ENCODE measurements at regions not wholly inside any gene's neighbourhood (a gene's known extent, or its start where the extent isn't known, plus 50 kb on each side); places are given as distances from the start of the nearest gene placed in this dataset.
"Not testable (repeated sequence)": the region's sequence is repeated elsewhere in the genome, so short reads cannot be mapped to it uniquely, and the experiment has no call there.

- DNase-seq: no peak
Measured at GRCh38 chr6:112401083-112401482, 54.0 kb downstream of the RFPL4B start.

DNA sequence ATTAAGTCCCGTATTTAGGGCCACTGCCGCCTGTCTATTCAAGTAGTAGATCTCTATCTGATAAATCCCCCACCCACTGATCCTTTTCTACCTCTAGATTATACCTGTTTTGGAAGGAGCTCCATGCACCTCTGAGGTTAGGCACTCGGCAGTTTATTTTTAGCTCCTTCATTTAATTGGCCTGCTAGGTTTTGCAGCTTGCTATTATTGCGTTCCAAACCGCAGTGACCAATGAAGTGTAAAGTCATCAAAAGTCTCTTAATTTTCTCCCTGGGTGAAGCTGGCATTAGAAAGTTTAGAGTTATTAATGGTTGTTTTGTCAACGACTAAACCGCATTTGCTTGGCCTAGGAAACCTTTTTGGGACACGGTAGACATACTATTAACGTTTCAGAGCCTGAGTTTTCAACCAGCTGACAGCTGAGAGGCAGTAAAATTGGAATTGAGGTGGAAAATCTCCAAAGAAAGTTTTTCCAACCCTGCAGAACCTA is 60.0 kb downstream of the RFPL4B start:
- no peak for DNase-seq

GRCh38 chr6:112408522-112408921 is 61.4 kb downstream of the RFPL4B start:
- no peak for DNase-seq

DNA sequence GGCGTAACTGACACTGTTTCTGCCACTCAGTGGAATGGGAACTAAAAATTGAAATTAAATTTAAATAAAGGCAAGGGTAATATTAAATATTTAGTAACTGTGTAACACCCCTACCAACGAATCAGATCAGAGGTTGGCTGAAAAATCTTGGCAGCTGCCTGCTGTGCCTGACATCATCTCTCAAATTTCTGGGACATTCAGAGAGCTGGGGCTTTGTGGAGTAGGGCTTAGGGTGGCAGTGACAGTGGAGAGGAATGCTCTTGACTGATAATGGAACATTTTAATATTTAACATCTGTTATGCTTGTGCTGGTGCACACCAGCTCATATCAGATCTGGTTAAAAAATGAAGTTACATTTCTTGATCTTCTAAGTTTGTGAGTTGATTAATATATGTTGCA is 62.2 kb downstream of the RFPL4B start:
- no peak for DNase-seq

DNA sequence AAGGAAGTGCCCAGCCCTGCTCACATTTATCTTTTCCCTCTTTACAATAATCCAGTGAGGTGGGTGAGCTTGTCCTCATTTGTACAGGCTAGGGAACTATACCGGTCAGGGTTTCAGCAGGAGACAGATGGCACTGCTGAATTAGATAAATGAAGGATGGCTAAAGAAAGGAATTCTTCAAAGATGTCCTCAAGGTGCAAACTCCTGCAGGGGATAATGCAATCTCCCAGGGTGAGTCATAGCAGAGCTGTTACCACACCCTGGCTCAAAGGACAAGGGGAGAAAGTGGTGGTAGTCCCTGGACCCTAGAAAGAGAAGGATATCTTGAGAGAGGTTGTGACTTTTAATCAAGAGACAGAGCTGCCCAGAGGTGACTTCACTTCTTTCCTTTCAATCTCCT is 66.7 kb downstream of the RFPL4B start:
- no peak for DNase-seq

DNA sequence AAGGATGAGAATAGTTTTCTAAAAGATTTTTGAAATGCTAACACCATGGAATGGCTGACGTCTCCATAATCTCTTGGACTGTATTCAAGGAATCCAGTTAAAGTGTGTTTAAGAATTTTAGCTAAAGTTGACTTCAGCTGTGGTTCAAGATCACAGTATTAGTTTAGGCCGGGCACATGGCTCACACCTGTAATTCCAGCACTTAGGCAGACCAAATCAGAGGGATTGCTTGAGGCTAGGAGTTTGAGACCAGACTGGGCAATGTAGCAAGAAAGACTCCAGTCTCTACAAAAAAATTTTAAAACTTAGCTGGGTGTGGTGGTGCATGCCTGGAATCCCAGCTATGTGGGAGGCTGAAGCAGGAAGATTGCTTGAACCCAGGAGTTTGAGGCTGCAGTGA is 68.2 kb downstream of the RFPL4B start:
- DNase-seq: no peak

DNA sequence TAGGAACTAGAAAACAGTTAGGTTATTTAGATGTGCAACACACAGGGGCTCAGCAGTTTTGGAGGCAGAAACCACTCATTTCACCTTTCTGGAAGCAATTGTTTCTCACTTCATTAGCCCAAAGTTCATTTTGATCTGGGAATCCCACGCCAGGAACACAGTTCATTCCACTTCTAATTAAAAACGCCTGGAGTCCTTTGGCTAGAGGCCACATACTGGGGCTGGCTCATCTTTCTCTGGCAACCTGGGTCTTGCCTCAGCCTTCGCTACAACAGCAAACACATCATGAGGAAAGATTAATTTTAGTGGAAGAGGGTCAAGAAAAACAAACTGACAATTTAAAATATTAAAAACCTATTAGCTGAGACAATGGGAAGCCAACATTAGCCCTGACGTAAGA is 69.7 kb downstream of the RFPL4B start:
- DNase-seq: no peak

GRCh38 chr6:112427011-112427410 is 79.9 kb downstream of the RFPL4B start:
- DNase-seq: not testable (repeated sequence)

- no peak for DNase-seq
Measured at GRCh38 chr6:112427499-112427898, 80.4 kb downstream of the RFPL4B start.

DNA sequence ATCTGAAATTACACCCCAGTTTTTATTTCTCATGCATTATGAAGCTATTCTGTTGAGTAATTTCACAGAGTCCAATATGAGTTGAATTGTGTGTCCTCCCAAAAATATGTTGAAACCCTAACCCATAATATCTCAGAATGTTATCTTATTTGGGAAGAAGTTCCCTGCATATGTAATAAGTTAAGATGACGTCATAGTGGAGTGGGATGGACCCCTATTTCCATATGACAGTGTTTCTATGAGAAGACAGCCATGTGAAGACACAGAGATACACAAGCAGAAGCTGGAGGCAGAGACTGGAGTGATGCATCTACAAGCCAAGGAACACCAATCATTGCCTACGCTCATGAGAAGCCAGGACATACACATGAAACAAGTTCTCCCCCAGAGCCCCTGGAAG is 81.3 kb downstream of the RFPL4B start:
- DNase-seq: no peak

- no peak for DNase-seq
Measured at GRCh38 chr6:112429226-112429625, 82.1 kb downstream of the RFPL4B start.

GRCh38 chr6:112431803-112432202 is 84.7 kb downstream of the RFPL4B start:
- DNase-seq: no peak

DNA sequence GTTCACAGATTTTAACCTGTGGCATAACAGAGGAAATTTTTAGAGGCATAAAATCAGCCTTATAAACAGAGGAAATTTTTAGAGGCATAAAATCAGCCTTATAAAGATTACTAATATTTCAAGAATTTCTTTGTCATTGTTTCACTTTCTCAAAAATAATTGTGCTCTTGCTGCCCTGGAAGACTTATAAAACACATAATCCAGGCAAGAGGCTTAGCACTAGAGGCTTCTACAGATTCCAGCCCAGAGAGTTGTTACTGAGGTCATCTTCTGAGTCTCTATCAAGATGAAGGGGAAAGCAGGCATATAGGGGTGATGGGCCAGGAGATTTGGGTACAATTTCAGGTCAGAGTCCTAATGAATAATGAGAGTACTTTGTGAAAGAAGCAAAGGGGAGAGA is 85.7 kb downstream of the RFPL4B start:
- no peak for DNase-seq

- no peak for DNase-seq
Measured at GRCh38 chr6:112433457-112433856, 86.3 kb downstream of the RFPL4B start.

GRCh38 chr6:112434896-112435435 is 87.8 kb downstream of the RFPL4B start:
- DNase-seq: no peak

- no peak for DNase-seq
Measured at GRCh38 chr6:112437058-112437457, 89.9 kb downstream of the RFPL4B start.

- DNase-seq: no peak
Measured at GRCh38 chr6:112439010-112439409, 91.9 kb downstream of the RFPL4B start.

GRCh38 chr6:112439432-112439831 is 92.3 kb downstream of the RFPL4B start:
- no peak for DNase-seq

GRCh38 chr6:112441607-112442006 is 94.5 kb downstream of the RFPL4B start:
- no peak for DNase-seq

GRCh38 chr6:112443179-112444065 is 96.3 kb downstream of the RFPL4B start:
- DNase-seq: no peak

DNA sequence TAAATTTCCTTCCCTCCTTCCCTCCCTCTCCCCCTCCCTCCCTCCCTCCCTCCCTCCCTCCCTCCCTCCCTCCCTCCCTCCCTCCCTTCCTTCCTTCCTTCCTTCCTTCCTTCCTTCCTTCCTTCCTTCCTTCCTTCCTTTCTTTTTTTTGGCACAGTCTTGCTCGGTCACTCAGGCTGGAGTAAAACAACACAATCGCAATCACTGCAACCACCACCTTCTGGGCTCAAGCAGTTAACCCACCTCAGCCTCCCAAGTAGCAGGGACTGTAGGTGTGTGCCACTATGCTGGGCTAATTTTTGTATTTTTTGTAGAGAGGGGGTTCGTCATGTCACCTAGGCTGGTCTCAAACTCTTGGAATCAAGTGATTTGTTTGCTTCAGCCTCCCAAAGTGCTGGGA is 101.7 kb downstream of the RFPL4B start:
- not testable (repeated sequence) for DNase-seq

GRCh38 chr6:112450663-112451062 is 103.5 kb downstream of the RFPL4B start:
- no peak for DNase-seq

DNA sequence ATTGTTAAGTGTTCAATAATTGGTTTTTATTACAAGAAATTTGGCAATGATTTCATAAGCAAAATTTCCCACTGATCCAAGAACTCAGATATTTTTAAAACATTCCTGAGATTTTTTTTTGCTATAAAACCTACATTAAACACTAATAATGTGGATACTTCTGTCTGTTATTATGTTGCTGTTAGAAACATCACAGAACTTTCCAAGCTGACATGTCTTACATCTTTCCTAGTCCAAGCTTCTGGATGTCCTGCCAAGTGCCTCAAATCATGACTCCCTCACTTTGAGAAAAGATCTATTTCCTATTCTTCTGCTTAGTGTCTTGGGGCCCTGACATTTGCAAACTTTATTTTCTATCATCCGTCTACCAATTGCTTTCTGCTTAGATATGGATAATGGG is 110.8 kb downstream of the RFPL4B start:
- DNase-seq: no peak

- DNase-seq: no peak
Measured at GRCh38 chr6:112459758-112460304, 112.7 kb downstream of the RFPL4B start.
